H9 (cell line): ENCODE measurements at regions not wholly inside any gene's neighbourhood (a gene's known extent, or its start where the extent isn't known, plus 50 kb on each side); places are given as distances from the start of the nearest gene placed in this dataset.

Experiments
- DNase-seq: peaks from one replicate; pipeline ENCODE4 v3.0.0-alpha.2; 2017
- H2AFZ ChIP-seq: one replicate; pipeline ENCODE4 v1.6.1; 2013; ENCODE audit warnings: mild to moderate bottlenecking, low read length, control low read depth, moderate library complexity
- H2AK5ac ChIP-seq: 2 replicates; pipeline ENCODE4 v1.6.1; 2013; ENCODE audit warnings: low read length, control low read depth, mixed read lengths; ENCODE audit not compliant: insufficient read length
- H2BK120ac ChIP-seq: one replicate; pipeline ENCODE4 v1.6.1; 2013; ENCODE audit warnings: low read depth, mild to moderate bottlenecking, low read length, control low read depth, inconsistent platforms; ENCODE audit not compliant: poor library complexity, severe bottlenecking
- H2BK12ac ChIP-seq: 2 replicates; pipeline ENCODE4 v1.6.1; 2013; ENCODE audit warnings: low read length, control low read depth, mixed read lengths, low read depth; ENCODE audit not compliant: insufficient read length
- H2BK15ac ChIP-seq: 2 replicates; pipeline ENCODE4 v1.6.1; 2013; ENCODE audit warnings: low read depth, low read length, control low read depth
- H2BK20ac ChIP-seq: one replicate; pipeline ENCODE4 v1.6.1; 2013; ENCODE audit warnings: low read depth, mild to moderate bottlenecking, low read length, control low read depth, inconsistent platforms; ENCODE audit not compliant: poor library complexity, severe bottlenecking
- H2BK5ac ChIP-seq: 2 replicates; pipeline ENCODE4 v1.6.1; 2013; ENCODE audit warnings: low read length, control low read depth, mixed read lengths; ENCODE audit not compliant: insufficient read length
- H3K14ac ChIP-seq: 2 replicates; pipeline ENCODE4 v1.6.1; 2013; ENCODE audit warnings: low read length, control low read depth; ENCODE audit not compliant: insufficient read depth
- H3K18ac ChIP-seq: 2 replicates; pipeline ENCODE4 v1.6.1; 2013; ENCODE audit warnings: low read depth, mild to moderate bottlenecking, mixed read lengths, low read length, control low read depth; ENCODE audit not compliant: insufficient read length
- H3K23ac ChIP-seq: 2 replicates; pipeline ENCODE4 v1.6.1; 2013; ENCODE audit warnings: low read length, control low read depth, mixed read lengths, low read depth; ENCODE audit not compliant: insufficient read length
- H3K23me2 ChIP-seq: 2 replicates; pipeline ENCODE4 v1.6.1; 2013; ENCODE audit warnings: low read depth, mild to moderate bottlenecking, mixed read lengths, low read length, control low read depth; ENCODE audit not compliant: insufficient read length, poor library complexity, severe bottlenecking
- H3K27ac ChIP-seq: 2 replicates; pipeline ENCODE4 v1.5.1; 2013; ENCODE audit warnings: low read length, control low read depth, mixed read lengths, low read depth; ENCODE audit not compliant: insufficient read length
- H3K27me3 ChIP-seq: 2 replicates; pipeline ENCODE4 v1.6.1; 2013; ENCODE audit warnings: low read length, control low read depth, inconsistent platforms; ENCODE audit not compliant: insufficient read depth
- H3K4ac ChIP-seq: 2 replicates; pipeline ENCODE4 v1.6.1; 2013; ENCODE audit warnings: low read depth, mild to moderate bottlenecking, control low read depth, inconsistent platforms, low read length, moderate library complexity
- H3K4me1 ChIP-seq: 2 replicates; pipeline ENCODE4 v1.6.1; 2013; ENCODE audit warnings: low read length, control low read depth, inconsistent platforms; ENCODE audit not compliant: insufficient read depth
- H3K4me2 ChIP-seq: 2 replicates; pipeline ENCODE4 v1.6.1; 2013; ENCODE audit warnings: low read length, control low read depth, mixed read lengths; ENCODE audit not compliant: insufficient read length, insufficient read depth
- H3K56ac ChIP-seq: 2 replicates; pipeline ENCODE4 v1.6.1; 2013; ENCODE audit warnings: low read depth, mild to moderate bottlenecking, mixed read lengths, low read length, control low read depth; ENCODE audit not compliant: insufficient read length
- H3K79me1 ChIP-seq: 2 replicates; pipeline ENCODE4 v1.6.1; 2013; ENCODE audit warnings: low read depth, mild to moderate bottlenecking, moderate library complexity, low read length, control low read depth, inconsistent platforms; ENCODE audit not compliant: insufficient read depth, poor library complexity, severe bottlenecking
- H3K79me2 ChIP-seq: 2 replicates; pipeline ENCODE4 v1.6.1; 2013; ENCODE audit warnings: low read length, control low read depth, inconsistent platforms; ENCODE audit not compliant: insufficient read depth
- H3K9ac ChIP-seq: 2 replicates; pipeline ENCODE4 v1.6.1; 2013; ENCODE audit warnings: low read length, control low read depth, mixed read lengths; ENCODE audit not compliant: insufficient read length; ENCODE audit errors: extremely low read depth
- H3K9me3 ChIP-seq: one replicate; pipeline ENCODE4 v1.6.1; 2013; ENCODE audit warnings: low read depth, low read length, inconsistent platforms; ENCODE audit not compliant: control insufficient read depth
- H3T11ph ChIP-seq: one replicate; pipeline ENCODE4 v1.6.1; 2013; ENCODE audit warnings: mild to moderate bottlenecking, low read length, control low read depth, inconsistent platforms
- H4K20me1 ChIP-seq: one replicate; pipeline ENCODE4 v1.6.1; 2013; ENCODE audit not compliant: control insufficient read depth, insufficient read length, insufficient read depth
- H4K5ac ChIP-seq: 2 replicates; pipeline ENCODE4 v1.6.1; 2013; ENCODE audit warnings: low read depth, mild to moderate bottlenecking, mixed read lengths, low read length, control low read depth; ENCODE audit not compliant: insufficient read length
- H4K8ac ChIP-seq: replicated peaks from 2 replicates; pipeline ENCODE4 v1.6.1; 2013; ENCODE audit warnings: low read length, control low read depth, mixed read lengths, low read depth; ENCODE audit not compliant: insufficient read length
- H4K91ac ChIP-seq: 2 replicates; pipeline ENCODE4 v1.6.1; 2013; ENCODE audit warnings: low read depth, mild to moderate bottlenecking, moderate library complexity, mixed read lengths, low read length, control low read depth; ENCODE audit not compliant: insufficient read length
- H3K27ac Mint-ChIP-seq, 3 experiments: 2 replicates in 2 of 3; 3 replicates in 1 of 3; pipeline ENCODE4 v1.8.0; 2020 to 2021; ENCODE audit warnings: mixed read lengths in 3 of 3, mild to moderate bottlenecking in 1 of 3, moderate library complexity in 1 of 3
- H3K27me3 Mint-ChIP-seq: 2 replicates; pipeline ENCODE4 v1.8.0; 2021; ENCODE audit warnings: low read depth, mild to moderate bottlenecking, moderate library complexity, mixed read lengths
- H3K36me3 Mint-ChIP-seq, 3 experiments: 2 replicates in 2 of 3; 3 replicates in 1 of 3; pipeline ENCODE4 v1.8.0; 2020 to 2021; ENCODE audit warnings: low read depth in 3 of 3, mixed read lengths in 3 of 3; ENCODE audit not compliant: insufficient read depth in 1 of 3
- H3K4me1 Mint-ChIP-seq, 2 experiments: 2 replicates each; pipeline ENCODE4 v1.8.0; 2020; ENCODE audit warnings: mixed read lengths in 2 of 2
- H3K4me3 Mint-ChIP-seq, 2 experiments: 2 replicates in 1 of 2; 3 replicates in 1 of 2; pipeline ENCODE4 v1.8.0; 2020 to 2021; ENCODE audit warnings: mild to moderate bottlenecking in 2 of 2, mixed read lengths in 2 of 2, moderate library complexity in 1 of 2
- H3K9me3 Mint-ChIP-seq, 2 experiments: 2 replicates in 1 of 2; 3 replicates in 1 of 2; pipeline ENCODE4 v1.8.0; 2020; ENCODE audit warnings: mild to moderate bottlenecking in 2 of 2, mixed read lengths in 2 of 2, moderate library complexity in 1 of 2
- CTCF ChIP-seq: fragments of 200-600 bp; sonication (generic); conservative IDR thresholded peaks from 3 replicates; pipeline ENCODE4 v1.8.0; 2021; ENCODE audit warnings: antibody characterized with exemption, mild to moderate bottlenecking
- WGBS: extraction: QIAGEN DNeasy Blood & Tissue Kit; methylation state at CpG from one replicate; pipeline ENCODE4 v1.1.7; 2013; ENCODE audit warnings: missing lambda C conversion rate, low lambda C conversion rate, mixed read lengths; ENCODE audit not compliant: insufficient read length; ENCODE audit errors: extremely low coverage; 5-methylcytosine and 5-hydroxymethylcytosine counted together

GRCh38 chr16:49061137-49061714, 220.4 kb downstream of the CBLN1 start:
- Histone ChIP-seq H3K4me2 (no peak overlapping the region), H3K18ac (no peak overlapping the region), H3K9me3 (no peaks in the 10 kb centered on the region), H3K9ac (no peak overlapping the region), H3K79me1 (no peaks in the 10 kb centered on the region), H3K4ac (no peak overlapping the region), H3K27ac (no peak overlapping the region), H2BK20ac (no peak overlapping the region), H2BK12ac (no peak overlapping the region), H3K23ac (no peak overlapping the region), H2BK5ac (no peak overlapping the region), H3K14ac (no peak overlapping the region), H3K23me2 (no peaks in the 10 kb centered on the region), H4K5ac (no peak overlapping the region), H2BK15ac (no peak overlapping the region), H2AFZ (no peak overlapping the region), H3T11ph (no peak overlapping the region), H4K20me1 (no peaks in the 10 kb centered on the region), H2BK120ac (no peak overlapping the region), H3K27me3 (no peaks in the 10 kb centered on the region), H3K4me1 (no peaks in the 10 kb centered on the region), H4K8ac (no peak overlapping the region), H3K56ac (no peak overlapping the region), H4K91ac (no peak overlapping the region), H2AK5ac (no peak overlapping the region), H3K79me2 (no peaks in the 10 kb centered on the region)
- Mint-ChIP-seq H3K4me3 (no peak overlapping the region), H3K36me3 (no peaks in the 10 kb centered on the region), H3K27ac (no peak overlapping the region; a peak in 1 of 7 replicates), H3K4me1 (peaks cover 4 to 11% of the 10 kb centered on the region in 2 experiments), H3K27me3 (no peaks in the 10 kb centered on the region; the same call in 1 of the 2 replicates), H3K9me3 (no peaks in the 10 kb centered on the region)
- DNase-seq = no peak
- WGBS = no CpG with 5 or more reads among the region's 3 CpGs
- TF ChIP-seq CTCF = no peak
